Activated naive CD4-positive, alpha-beta T cell treated with anti-CD3 and anti-CD28 coated beads for 36 hours (primary cell): ENCODE measurements at regions not wholly inside any gene's neighbourhood (a gene's known extent, or its start where the extent isn't known, plus 50 kb on each side); places are given as distances from the start of the nearest gene placed in this dataset.
A peak's percentile ranks its signal among the peaks of the same experiment; 100 is the strongest.

Source experiments
- CTCF ChIA-PET: fragments of 350-600 bp; sonication (Branson Sonifier 250); formaldehyde crosslinking; loops from one replicate; lab custom pipeline; 2021; ENCODE audit warnings: antibody characterized with exemption; lab: Charles Lee
- DNase-seq: peaks from one replicate; pipeline ENCODE4 v3.0.0-alpha.2; 2020
- H3K27ac Mint-ChIP-seq: one replicate; pipeline ENCODE4 v1.8.0; 2021; ENCODE audit warnings: mild to moderate bottlenecking, mixed read lengths
- H3K27me3 Mint-ChIP-seq: one replicate; pipeline ENCODE4 v1.8.0; 2021; ENCODE audit warnings: low read depth, mixed read lengths
- H3K36me3 Mint-ChIP-seq: one replicate; pipeline ENCODE4 v1.8.0; 2021; ENCODE audit warnings: low read depth, mixed read lengths
- H3K4me1 Mint-ChIP-seq: one replicate; pipeline ENCODE4 v1.8.0; 2021; ENCODE audit warnings: low read depth, mixed read lengths
- H3K4me3 Mint-ChIP-seq: one replicate; pipeline ENCODE4 v1.8.0; 2021; ENCODE audit warnings: mild to moderate bottlenecking, moderate library complexity, mixed read lengths
- H3K9me3 Mint-ChIP-seq: one replicate; pipeline ENCODE4 v1.8.0; 2021; ENCODE audit warnings: mixed read lengths
- intact Hi-C: fragments of 100-400 bp; cut with micrococcal nuclease; formaldehyde crosslinking; loops from one replicate; pipeline ENCODE4 v1.15.1; 2023

DNA sequence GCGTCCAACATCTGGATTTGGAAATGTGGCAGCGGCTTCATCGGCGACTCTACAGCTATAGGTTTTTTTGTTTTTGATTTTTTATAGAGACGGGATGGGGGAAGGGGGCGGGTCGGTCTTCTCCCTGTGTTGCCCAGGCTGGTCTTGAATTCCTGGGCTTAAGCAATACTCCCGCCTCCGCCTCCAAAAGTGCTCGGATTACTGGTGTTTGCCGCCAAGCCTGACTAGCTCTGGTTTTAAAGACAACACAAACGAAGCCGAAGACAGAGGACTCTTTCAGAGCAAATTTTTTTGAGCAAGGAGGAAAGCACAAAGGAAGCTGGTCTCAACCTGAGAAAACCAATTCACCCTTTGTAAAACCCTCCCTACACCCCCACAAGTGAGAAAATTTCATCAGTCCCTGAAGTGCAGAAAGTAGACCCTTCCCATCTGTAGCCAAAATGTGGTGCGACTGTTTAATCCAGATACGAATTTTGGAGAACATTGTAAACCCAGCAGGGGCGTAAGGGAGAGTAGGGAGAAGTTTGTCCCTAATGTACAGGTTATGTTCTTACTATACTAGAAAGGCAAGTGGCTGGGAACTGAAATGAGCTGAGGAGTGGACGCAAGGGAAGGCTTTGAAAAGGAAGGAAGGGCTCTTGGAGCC, 185.9 kb downstream of the TRIM27 start:
- no peak for DNase-seq
- Mint-ChIP-seq H3K27ac (no peak overlapping the region), H3K36me3 (peaks cover 14% of the 10 kb centered on the region), H3K4me3 (no peak overlapping the region), H3K4me1 (no peaks in the 10 kb centered on the region), H3K27me3 (peaks cover 70% of the 10 kb centered on the region), H3K9me3 (peaks cover 22% of the 10 kb centered on the region)
- intact Hi-C loops, result loop anchor here (2.0 to 5.0 kb wide), 2 partner anchors 39 to 79 kb away; no protein-coding TSS in a partner anchor
- CTCF ChIA-PET, result no interaction called here

DNA sequence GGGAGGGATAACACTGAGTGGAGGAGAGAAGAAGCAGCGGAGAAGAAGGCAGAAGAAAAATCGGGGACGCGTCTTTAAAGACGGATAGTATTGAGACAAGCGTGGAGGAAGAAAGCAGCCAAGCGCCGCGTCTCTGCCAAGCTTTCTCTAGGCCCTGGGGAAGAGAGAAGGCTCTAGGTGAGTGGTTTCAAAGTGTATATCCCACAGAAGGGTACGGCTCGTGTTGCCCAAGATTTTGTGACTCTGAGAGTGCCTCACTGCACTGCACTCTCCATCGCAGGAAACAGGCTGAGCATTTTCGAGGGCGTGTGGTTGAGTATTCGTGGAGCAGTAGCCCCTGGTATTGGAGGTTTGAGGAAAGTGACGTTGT, 185.4 kb downstream of the TRIM27 start:
- Mint-ChIP-seq H3K27me3 (peaks cover 69% of the 10 kb centered on the region), H3K36me3 (peaks cover 14% of the 10 kb centered on the region), H3K27ac (no peak overlapping the region), H3K4me3 (no peak overlapping the region), H3K4me1 (no peaks in the 10 kb centered on the region), H3K9me3 (peaks cover 22% of the 10 kb centered on the region)
- intact Hi-C loops, result loop anchor here (5.0 kb wide), 1 partner anchor 79 kb away; no protein-coding TSS in a partner anchor
- CTCF ChIA-PET, result no interaction called here
- no peak for DNase-seq

DNA sequence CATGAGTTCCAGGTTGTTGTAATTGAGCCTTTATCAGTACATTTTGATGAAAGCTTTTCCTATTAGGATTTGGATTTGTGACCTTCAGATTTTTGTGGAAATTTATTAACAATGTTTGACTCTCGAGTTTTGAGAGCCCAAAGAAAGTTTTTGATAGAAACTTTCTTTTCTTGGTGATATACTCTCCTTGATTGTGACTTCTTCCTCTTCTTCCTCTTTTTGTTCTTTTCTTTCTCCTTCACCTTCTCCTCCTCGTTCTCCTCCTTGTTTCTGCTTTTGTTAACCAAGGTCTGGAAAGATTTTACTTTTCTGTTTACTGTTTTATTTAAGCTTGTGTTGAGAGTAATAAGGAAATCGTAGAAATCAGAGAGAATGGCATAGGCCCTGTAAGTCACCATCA, 182.4 kb downstream of the TRIM27 start:
- no peak overlapping the region for H3K4me3 Mint-ChIP-seq

DNA sequence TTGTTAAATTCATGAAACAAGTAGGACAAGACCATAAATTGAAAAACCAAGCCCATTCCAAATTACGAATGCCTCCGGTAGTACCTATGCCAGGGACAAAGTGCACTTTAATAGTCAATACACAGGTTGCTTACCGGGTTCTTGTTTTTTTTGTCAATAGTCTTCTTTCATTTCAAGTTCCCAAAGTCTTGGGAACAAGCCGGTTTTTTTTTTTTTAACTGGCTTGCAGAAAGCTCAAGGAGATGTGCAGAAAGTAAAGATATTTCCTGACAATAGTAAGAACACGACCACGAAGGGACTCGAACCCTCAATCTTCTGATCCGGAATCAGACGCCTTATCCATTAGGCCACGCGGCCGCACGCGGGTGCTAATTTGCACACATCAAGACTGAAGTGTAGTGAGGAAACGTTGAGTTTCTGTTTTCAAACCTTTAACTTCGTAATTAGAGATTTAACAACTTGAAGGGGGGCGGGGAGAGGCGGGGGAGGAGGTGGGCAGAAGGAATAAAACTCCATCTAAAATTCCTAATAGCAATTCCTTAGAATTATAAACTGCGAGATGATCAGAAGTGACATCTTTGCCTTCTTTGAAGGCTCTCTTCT, 181.0 kb downstream of the TRIM27 start:
- H3K4me3 Mint-ChIP-seq, result peak overlapping the region; percentile 21
- H3K36me3 Mint-ChIP-seq, result peaks cover 3% of the 10 kb centered on the region
- H3K9me3 Mint-ChIP-seq, result peaks cover 25% of the 10 kb centered on the region
- H3K4me1 Mint-ChIP-seq, result no peaks in the 10 kb centered on the region
- DNase-seq, result peak; percentile 48
- intact Hi-C loops, result no loop called here
- CTCF ChIA-PET, result no interaction called here
- H3K27me3 Mint-ChIP-seq, result peaks cover 66% of the 10 kb centered on the region
- peak overlapping the region; percentile 71 for H3K27ac Mint-ChIP-seq

More for the DNA sequence above, 182.4 kb downstream of the TRIM27 start:
- peaks cover 8% of the 10 kb centered on the region for H3K36me3 Mint-ChIP-seq
- DNase-seq, result no peak
- H3K27ac Mint-ChIP-seq, result no peak overlapping the region
- CTCF ChIA-PET, result interaction anchor here (0.7 to 0.9 kb wide), 2 partner anchors 275 to 1877 kb away, joined by 3 read pairs; no protein-coding TSS in a partner anchor
- intact Hi-C loops, result no loop called here
- no peaks in the 10 kb centered on the region for H3K4me1 Mint-ChIP-seq
- H3K27me3 Mint-ChIP-seq, result peaks cover 67% of the 10 kb centered on the region
- peaks cover 25% of the 10 kb centered on the region for H3K9me3 Mint-ChIP-seq

DNA sequence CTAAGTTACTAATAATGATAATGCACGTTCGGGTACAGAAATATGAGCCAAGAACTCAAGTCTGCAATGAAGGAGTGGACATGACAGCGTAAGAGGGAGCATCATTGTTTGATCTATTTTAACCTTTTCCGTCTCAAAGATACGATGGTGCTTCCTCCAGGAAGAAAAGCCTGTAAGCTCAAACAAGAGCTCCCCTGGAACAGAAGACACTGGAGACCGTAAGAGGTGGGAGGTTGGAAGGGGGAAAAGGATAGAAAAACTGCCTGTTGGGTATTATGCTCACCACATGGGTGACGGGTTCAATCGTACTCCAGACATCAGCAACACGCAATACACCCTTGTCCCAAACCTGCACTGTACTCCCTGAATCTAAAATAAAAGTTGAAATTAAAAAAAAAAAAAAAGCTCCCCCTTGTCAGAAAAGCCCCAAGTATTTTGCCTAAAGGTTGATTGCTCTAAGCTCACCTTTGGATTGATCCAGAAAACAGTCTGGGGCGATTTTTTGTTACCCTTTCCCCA, 180.5 kb downstream of the TRIM27 start:
- DNase-seq, result no peak
- Mint-ChIP-seq H3K4me3 (no peak overlapping the region), H3K27ac (no peak overlapping the region), H3K27me3 (peaks cover 65% of the 10 kb centered on the region), H3K9me3 (peaks cover 22% of the 10 kb centered on the region), H3K4me1 (no peaks in the 10 kb centered on the region), H3K36me3 (peaks cover 4% of the 10 kb centered on the region)
- CTCF ChIA-PET, result no interaction called here
- intact Hi-C loops, result no loop called here

DNA sequence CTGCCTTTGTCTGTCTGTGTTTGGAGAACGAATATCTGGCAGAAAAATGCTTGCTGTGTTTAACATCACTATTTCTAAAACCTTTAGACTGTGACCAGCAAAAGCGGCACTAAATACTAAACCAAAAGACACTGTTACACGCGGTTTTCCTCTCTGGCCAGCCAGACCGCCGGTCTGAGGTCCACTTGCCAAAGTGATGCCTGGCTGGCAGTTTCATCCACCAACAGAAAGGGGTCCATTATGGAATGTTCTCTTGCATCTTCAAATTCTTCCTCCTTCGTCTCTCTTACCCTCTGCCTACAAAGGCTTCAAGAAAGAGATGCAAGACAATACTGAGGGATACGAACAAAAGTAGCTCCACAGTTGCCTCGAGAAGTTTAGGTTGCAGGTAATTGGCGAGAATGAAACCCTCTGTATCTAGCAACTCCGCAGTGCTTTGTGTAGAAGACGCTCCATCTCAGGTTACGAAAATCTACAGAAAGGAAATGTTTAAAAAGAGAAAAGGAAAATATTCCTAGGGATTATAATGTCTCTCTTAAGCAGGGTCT, 176.6 kb downstream of the TRIM27 start:
- Mint-ChIP-seq H3K4me3 (no peak overlapping the region), H3K9me3 (peaks cover 22% of the 10 kb centered on the region), H3K36me3 (peaks cover 7% of the 10 kb centered on the region), H3K27me3 (peaks cover 62% of the 10 kb centered on the region), H3K27ac (no peak overlapping the region), H3K4me1 (no peaks in the 10 kb centered on the region)
- CTCF ChIA-PET, result interaction anchor here (0.5 kb wide), 1 partner anchor 10 kb away, joined by 3 read pairs; no protein-coding TSS in a partner anchor
- intact Hi-C loops, result no loop called here
- DNase-seq, result no peak

DNA sequence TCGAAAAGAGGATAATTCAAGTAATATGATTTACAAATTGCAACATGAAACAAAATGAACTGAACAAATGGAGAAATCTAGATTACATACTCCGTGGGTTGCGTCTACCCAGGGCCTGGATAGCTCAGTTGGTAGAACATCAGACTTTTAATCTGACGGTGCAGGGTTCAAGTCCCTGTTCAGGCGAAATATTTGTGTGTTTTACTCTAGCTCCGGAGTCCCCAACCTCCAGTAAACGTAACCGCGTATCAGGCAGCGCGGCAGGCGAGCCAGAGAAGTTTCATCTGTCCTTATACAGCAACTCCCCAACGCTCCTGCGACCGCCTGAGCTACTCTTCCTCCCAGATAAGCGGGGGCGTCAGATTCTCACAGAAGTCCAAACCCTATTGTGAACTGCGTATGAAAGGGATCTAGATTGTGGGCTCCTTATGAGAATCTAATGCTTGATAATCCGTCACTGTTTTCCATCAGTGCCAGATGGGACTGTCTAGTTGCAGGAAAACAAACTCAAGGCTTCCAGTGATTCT, 176.1 kb downstream of the TRIM27 start:
- intact Hi-C loops, result no loop called here
- Mint-ChIP-seq H3K4me3 (no peak overlapping the region), H3K36me3 (peaks cover 7% of the 10 kb centered on the region), H3K27me3 (peaks cover 65% of the 10 kb centered on the region), H3K27ac (no peak overlapping the region), H3K4me1 (no peaks in the 10 kb centered on the region), H3K9me3 (peaks cover 22% of the 10 kb centered on the region)
- DNase-seq, result no peak
- CTCF ChIA-PET, result interaction anchor here (0.5 kb wide), 1 partner anchor 11 kb away, joined by 3 read pairs; no protein-coding TSS in a partner anchor

DNA sequence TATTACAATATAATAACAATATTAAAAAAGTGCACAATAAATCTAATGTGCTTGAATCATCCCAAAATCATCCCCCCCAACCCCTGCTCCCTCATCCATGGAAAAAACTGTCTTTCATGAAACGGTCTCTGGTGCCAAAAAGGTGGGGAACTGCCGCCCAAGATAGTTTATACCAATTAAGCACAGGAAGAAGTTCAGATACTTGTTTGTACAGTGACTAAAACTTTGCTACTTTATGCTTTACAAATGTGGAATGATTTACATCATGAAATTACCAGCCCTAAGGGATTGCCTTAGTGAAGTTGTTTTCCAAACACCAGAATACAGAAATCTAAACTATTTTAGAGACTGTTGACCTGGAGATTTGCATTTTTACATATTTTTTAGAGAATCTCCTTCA, 175.6 kb downstream of the TRIM27 start:
- H3K9me3 Mint-ChIP-seq, result peaks cover 20% of the 10 kb centered on the region
- no peak for DNase-seq
- no peak overlapping the region for H3K4me3 Mint-ChIP-seq
- no peaks in the 10 kb centered on the region for H3K4me1 Mint-ChIP-seq
- peaks cover 64% of the 10 kb centered on the region for H3K27me3 Mint-ChIP-seq
- intact Hi-C loops, result no loop called here
- H3K27ac Mint-ChIP-seq, result no peak overlapping the region
- CTCF ChIA-PET, result no interaction called here
- peaks cover 7% of the 10 kb centered on the region for H3K36me3 Mint-ChIP-seq

DNA sequence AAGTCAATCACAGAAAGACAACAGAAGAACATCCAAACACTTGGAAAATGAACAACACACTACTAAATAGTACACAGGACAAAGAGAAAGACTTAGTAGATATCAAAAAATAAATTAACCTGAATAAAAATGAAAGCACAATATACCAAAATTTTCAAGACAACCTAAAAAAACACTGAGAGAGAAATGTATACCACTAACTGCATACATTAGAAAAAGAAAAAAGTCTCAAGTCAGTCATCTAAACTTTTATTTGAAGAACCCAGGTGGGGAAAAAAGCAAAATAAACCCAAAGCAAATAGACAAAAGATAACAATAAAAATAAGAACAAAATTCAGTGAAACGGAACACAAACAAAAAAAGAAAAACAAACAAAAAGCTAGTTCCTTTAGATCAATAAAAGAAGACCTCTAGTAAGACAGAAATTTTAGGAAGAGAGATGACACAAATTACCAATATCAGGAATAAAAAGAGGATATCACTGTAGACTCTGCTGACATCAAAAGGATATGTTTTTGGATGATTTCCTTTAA, 172.8 kb downstream of the TRIM27 start:
- H3K27me3 Mint-ChIP-seq, result peaks cover 55% of the 10 kb centered on the region
- no peak overlapping the region for H3K4me3 Mint-ChIP-seq
- peaks cover 13% of the 10 kb centered on the region for H3K9me3 Mint-ChIP-seq
- no peak for DNase-seq
- intact Hi-C loops, result no loop called here
- CTCF ChIA-PET, result no interaction called here
- peaks cover 7% of the 10 kb centered on the region for H3K36me3 Mint-ChIP-seq
- no peaks in the 10 kb centered on the region for H3K4me1 Mint-ChIP-seq
- no peak overlapping the region for H3K27ac Mint-ChIP-seq

DNA sequence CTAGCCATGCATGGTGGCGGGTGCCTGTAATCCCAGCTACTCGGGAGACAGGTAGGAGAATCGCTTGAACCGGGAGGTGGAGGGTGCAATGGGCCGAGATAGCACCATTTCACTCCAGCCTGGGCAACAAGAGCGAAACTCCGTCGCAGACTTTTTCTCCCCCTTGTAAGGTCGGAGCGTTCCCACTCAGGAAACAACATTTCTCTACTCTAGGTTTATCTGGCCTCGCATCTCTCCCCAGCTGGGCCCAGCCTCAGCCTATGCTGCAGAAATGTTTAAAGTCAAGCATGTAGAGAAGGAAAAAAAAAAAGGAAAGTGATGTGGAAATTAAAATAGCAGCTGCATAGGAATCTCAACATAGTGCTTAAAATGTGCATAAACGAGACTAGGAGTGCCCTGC, 172.3 kb downstream of the TRIM27 start:
- DNase-seq, result no peak
- Mint-ChIP-seq H3K9me3 (peaks cover 13% of the 10 kb centered on the region), H3K27ac (no peak overlapping the region), H3K4me1 (no peaks in the 10 kb centered on the region), H3K27me3 (peaks cover 51% of the 10 kb centered on the region), H3K36me3 (peaks cover 7% of the 10 kb centered on the region), H3K4me3 (no peak overlapping the region)
- CTCF ChIA-PET, result no interaction called here
- intact Hi-C loops, result no loop called here

DNA sequence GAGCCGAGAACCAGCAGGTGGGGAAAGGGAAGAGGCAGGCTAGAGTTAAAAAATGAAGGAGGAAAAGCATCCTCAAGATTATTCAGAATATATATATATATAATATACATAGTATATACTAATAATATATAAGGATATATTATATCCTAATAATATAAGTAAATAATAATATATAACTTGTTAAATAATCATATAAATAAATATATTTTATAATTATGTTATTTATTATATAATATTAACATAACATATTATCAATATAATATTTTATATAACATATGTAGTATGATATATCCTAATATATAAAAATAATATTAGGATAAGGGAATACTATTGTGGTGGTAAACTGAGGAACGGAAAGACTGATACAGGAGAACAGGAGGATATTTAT, 171.8 kb downstream of the TRIM27 start:
- H3K9me3 Mint-ChIP-seq, result peaks cover 13% of the 10 kb centered on the region
- intact Hi-C loops, result no loop called here

DNA sequence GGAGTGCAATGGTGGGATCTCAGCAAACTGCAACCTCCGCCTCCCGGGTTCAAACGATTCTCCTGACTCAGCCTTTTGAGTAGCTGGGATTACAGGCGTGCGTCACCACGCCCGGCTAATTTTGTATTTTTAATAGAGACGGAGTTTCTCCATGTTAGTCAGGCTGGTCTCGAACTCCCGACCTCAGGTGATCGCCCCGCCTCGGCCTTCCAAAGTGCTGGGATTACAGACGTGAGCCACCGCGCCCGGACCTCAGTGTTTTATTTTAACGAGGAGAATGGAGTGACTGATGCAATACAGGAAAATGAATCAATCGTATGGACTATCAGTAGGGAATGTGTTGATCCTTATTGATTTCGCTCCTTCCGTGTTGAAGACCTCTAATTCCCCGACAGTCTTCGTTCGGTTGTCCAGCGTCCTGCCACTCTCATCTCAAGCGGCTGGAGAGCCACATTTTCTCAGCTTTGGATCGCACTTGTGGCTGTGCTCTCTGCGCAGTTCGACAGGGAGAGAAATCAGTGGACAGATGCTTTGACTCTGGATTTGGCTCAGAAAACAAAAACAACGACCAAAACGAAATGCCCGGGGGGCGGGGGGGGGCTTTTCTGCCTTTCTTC, 166.2 kb downstream of the TRIM27 start:
- CTCF ChIA-PET, result no interaction called here
- Mint-ChIP-seq H3K4me3 (no peak overlapping the region), H3K4me1 (no peaks in the 10 kb centered on the region), H3K9me3 (no peaks in the 10 kb centered on the region), H3K36me3 (peaks cover 2% of the 10 kb centered on the region), H3K27me3 (peaks cover 54% of the 10 kb centered on the region), H3K27ac (no peak overlapping the region)
- DNase-seq, result no peak
- intact Hi-C loops, result no loop called here

More for the DNA sequence above, 171.8 kb downstream of the TRIM27 start:
- no peak for DNase-seq
- peaks cover 7% of the 10 kb centered on the region for H3K36me3 Mint-ChIP-seq
- no peak overlapping the region for H3K27ac Mint-ChIP-seq
- CTCF ChIA-PET, result no interaction called here
- no peaks in the 10 kb centered on the region for H3K4me1 Mint-ChIP-seq
- H3K27me3 Mint-ChIP-seq, result peaks cover 54% of the 10 kb centered on the region
- H3K4me3 Mint-ChIP-seq, result no peak overlapping the region
